Mammary epithelial cell (primary cell): ENCODE measurements at regions not wholly inside any gene's neighbourhood (a gene's known extent, or its start where the extent isn't known, plus 50 kb on each side); places are given as distances from the start of the nearest gene placed in this dataset.

Source experiments
- EZH2 ChIP-seq: IDR thresholded peaks from 2 replicates; pipeline ENCODE4 v1.6.1; 2012; ENCODE audit warnings: low read length, inconsistent platforms, borderline replicate concordance
- TF ChIP-seq, protein P1 (sequence below), 2 donors: IDR thresholded peaks in 1 of 2; conservative IDR thresholded peaks in 1 of 2; 2 replicates each; pipeline ENCODE4 v1.5.1; 2011 to 2012; ENCODE audit warnings: inconsistent platforms in 2 of 2, low read length in 2 of 2, mild to moderate bottlenecking in 2 of 2, control low read depth in 1 of 2, low read depth in 1 of 2; ENCODE audit not compliant: insufficient read depth in 1 of 2; ENCODE audit errors: extremely low read depth in 1 of 2

DNA sequence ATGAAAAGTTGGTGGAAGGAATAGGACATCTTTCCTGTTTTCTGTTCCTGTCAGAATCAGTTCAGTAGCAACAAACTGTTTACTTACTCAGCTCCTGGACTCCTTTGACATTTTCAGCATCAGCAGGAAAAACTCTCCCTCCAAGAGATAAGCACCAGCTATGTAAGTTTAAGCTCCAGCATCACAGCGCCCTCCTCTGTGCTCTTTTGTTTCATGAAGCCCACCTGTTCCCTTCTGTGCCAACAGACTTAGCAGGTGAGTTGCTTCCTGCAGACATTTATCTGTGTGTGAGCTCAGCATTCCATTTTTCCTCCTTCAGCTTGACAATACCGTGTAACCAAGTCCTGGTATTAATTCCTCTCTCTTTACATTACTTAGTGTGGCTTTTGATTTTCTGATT lies 644.1 kb upstream of the AGA start:
- TF ChIP-seq, protein P1, sequence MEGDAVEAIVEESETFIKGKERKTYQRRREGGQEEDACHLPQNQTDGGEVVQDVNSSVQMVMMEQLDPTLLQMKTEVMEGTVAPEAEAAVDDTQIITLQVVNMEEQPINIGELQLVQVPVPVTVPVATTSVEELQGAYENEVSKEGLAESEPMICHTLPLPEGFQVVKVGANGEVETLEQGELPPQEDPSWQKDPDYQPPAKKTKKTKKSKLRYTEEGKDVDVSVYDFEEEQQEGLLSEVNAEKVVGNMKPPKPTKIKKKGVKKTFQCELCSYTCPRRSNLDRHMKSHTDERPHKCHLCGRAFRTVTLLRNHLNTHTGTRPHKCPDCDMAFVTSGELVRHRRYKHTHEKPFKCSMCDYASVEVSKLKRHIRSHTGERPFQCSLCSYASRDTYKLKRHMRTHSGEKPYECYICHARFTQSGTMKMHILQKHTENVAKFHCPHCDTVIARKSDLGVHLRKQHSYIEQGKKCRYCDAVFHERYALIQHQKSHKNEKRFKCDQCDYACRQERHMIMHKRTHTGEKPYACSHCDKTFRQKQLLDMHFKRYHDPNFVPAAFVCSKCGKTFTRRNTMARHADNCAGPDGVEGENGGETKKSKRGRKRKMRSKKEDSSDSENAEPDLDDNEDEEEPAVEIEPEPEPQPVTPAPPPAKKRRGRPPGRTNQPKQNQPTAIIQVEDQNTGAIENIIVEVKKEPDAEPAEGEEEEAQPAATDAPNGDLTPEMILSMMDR (conservative IDR thresholded peaks at IDR 0.05 in 1 of 2, IDR thresholded peaks at IDR 0.05 in 1 of 2; ENCODE audit: extremely low read depth in 1 of 2, insufficient read depth in 1 of 2, low read depth in 1 of 2, low read length in 2 of 2), result no peak
- no peak for TF ChIP-seq EZH2
